ENCODE measurements at regions not wholly inside any gene's neighbourhood (a gene's known extent, or its start where the extent isn't known, plus 50 kb on each side); places are given as distances from the start of the nearest gene placed in this dataset.
"Not testable (repeated sequence)": the region's sequence is repeated elsewhere in the genome, so short reads cannot be mapped to it uniquely, and the experiment has no call there.

DNA sequence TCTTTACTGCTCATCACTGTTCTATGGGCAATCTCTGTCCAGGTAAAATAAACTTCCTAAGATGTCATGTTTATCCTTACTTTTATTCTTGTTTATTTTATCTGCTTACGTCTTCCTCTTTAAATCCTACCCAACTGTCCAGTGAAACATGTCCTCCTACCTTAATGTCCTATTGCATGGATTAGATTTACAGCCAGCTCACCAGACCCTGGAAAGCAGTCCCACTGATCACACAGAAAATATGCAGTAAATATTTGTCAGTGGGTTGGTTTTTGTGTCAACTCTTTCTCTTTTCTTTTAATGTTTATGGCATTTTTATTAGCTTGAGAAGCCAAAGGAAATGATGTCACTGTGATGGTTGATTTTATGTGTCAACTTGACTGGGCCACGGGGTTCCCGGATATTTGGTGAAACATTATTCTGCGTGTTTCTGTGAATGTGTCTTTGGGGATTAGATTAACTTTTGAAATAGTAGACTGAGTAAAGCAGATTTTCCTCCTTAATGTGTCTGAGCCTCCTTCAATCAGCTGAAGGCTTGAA, 258.3 kb downstream of the SRGAP2C start:
- DNase-seq (ENCODE audit: low read depth in 1 of 2, low spot score in 1 of 2): no peak
- no peak overlapping the region for H3K4me3 ChIP-seq (replicated peaks; ENCODE audit: insufficient read depth, low read length)
- no peaks in the 10 kb centered on the region for H3K27me3 ChIP-seq (ENCODE audit: insufficient read depth, poor library complexity, severe bottlenecking)
- no peak overlapping the region for H3K27ac ChIP-seq (replicated peaks)
- no peak for TF ChIP-seq SPI1 (IDR thresholded peaks at IDR 0.05; ENCODE audit: borderline replicate concordance, low read depth)
- no peak for TF ChIP-seq GABPA (IDR thresholded peaks at IDR 0.05; ENCODE audit: low read depth)
- TF ChIP-seq, protein P1, sequence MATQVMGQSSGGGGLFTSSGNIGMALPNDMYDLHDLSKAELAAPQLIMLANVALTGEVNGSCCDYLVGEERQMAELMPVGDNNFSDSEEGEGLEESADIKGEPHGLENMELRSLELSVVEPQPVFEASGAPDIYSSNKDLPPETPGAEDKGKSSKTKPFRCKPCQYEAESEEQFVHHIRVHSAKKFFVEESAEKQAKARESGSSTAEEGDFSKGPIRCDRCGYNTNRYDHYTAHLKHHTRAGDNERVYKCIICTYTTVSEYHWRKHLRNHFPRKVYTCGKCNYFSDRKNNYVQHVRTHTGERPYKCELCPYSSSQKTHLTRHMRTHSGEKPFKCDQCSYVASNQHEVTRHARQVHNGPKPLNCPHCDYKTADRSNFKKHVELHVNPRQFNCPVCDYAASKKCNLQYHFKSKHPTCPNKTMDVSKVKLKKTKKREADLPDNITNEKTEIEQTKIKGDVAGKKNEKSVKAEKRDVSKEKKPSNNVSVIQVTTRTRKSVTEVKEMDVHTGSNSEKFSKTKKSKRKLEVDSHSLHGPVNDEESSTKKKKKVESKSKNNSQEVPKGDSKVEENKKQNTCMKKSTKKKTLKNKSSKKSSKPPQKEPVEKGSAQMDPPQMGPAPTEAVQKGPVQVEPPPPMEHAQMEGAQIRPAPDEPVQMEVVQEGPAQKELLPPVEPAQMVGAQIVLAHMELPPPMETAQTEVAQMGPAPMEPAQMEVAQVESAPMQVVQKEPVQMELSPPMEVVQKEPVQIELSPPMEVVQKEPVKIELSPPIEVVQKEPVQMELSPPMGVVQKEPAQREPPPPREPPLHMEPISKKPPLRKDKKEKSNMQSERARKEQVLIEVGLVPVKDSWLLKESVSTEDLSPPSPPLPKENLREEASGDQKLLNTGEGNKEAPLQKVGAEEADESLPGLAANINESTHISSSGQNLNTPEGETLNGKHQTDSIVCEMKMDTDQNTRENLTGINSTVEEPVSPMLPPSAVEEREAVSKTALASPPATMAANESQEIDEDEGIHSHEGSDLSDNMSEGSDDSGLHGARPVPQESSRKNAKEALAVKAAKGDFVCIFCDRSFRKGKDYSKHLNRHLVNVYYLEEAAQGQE (IDR thresholded peaks at IDR 0.05; ENCODE audit: insufficient replicate concordance, low read depth): no peak

DNA sequence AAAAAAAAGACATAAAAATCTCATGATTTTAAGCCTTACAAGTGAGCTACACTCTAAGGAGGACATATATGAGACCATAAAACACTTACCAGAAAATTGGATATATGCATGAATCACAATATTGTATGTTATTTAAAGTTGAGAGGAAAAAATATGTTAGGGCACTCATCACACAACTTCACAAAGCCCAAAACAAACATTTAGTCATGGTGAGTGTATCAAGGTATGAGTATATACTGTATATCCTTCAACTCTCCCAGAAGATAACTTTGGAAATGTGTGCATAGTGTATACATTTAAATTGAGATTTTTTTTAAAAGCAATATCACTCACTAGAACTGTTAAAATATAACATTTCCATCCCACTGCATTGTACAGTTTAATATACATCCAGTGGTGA, 259.3 kb downstream of the SRGAP2C start:
- Histone ChIP-seq H3K27me3 (ENCODE audit: insufficient read depth, poor library complexity, severe bottlenecking) (no peaks in the 10 kb centered on the region), H3K4me3 (replicated peaks; ENCODE audit: insufficient read depth, low read length) (no peak overlapping the region), H3K27ac (replicated peaks) (no peak overlapping the region)
- DNase-seq (ENCODE audit: low read depth in 1 of 2, low spot score in 1 of 2): no peak
- TF ChIP-seq, protein P2, sequence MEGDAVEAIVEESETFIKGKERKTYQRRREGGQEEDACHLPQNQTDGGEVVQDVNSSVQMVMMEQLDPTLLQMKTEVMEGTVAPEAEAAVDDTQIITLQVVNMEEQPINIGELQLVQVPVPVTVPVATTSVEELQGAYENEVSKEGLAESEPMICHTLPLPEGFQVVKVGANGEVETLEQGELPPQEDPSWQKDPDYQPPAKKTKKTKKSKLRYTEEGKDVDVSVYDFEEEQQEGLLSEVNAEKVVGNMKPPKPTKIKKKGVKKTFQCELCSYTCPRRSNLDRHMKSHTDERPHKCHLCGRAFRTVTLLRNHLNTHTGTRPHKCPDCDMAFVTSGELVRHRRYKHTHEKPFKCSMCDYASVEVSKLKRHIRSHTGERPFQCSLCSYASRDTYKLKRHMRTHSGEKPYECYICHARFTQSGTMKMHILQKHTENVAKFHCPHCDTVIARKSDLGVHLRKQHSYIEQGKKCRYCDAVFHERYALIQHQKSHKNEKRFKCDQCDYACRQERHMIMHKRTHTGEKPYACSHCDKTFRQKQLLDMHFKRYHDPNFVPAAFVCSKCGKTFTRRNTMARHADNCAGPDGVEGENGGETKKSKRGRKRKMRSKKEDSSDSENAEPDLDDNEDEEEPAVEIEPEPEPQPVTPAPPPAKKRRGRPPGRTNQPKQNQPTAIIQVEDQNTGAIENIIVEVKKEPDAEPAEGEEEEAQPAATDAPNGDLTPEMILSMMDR (IDR thresholded peaks at IDR 0.05; ENCODE audit: insufficient read depth, low read length): no peak
- TF ChIP-seq SPI1 (IDR thresholded peaks at IDR 0.05; ENCODE audit: borderline replicate concordance, low read depth) (no peak), GABPA (IDR thresholded peaks at IDR 0.05; ENCODE audit: low read depth) (no peak), POLR2AphosphoS5 (IDR thresholded peaks at IDR 0.05; ENCODE audit: low read depth) (no peak)
- TF ChIP-seq, protein P1 (IDR thresholded peaks at IDR 0.05; ENCODE audit: insufficient replicate concordance, low read depth): no peak

DNA sequence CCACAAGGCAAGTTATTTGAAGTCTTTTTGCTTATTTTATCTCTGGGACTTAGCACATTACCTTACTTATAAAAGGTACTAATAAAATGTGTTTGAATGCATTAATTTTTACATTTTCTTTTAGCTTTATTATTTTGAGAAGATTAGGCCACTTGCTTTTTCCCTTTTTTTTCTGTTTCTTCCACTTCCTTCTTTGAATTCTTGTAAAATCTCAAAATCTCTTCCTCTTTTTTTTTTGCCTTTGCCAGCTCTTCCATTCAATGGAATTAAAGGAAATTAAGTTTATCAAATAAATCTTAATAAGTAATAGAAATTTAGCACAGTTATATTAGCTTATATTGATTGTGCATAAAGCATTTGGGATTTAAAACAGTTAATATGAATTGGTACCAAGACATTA, 260.9 kb downstream of the SRGAP2C start:
- Histone ChIP-seq H3K27me3 (ENCODE audit: insufficient read depth, poor library complexity, severe bottlenecking) (no peaks in the 10 kb centered on the region), H3K4me3 (replicated peaks; ENCODE audit: insufficient read depth, low read length) (no peak overlapping the region), H3K27ac (replicated peaks) (no peak overlapping the region)
- no peak for DNase-seq (ENCODE audit: low read depth in 1 of 2, low spot score in 1 of 2)
- TF ChIP-seq, protein P2 (IDR thresholded peaks at IDR 0.05; ENCODE audit: insufficient read depth, low read length): no peak
- TF ChIP-seq SPI1 (IDR thresholded peaks at IDR 0.05; ENCODE audit: borderline replicate concordance, low read depth): peak; percentile 91
- no peak for TF ChIP-seq POLR2AphosphoS5 (IDR thresholded peaks at IDR 0.05; ENCODE audit: low read depth)

DNA sequence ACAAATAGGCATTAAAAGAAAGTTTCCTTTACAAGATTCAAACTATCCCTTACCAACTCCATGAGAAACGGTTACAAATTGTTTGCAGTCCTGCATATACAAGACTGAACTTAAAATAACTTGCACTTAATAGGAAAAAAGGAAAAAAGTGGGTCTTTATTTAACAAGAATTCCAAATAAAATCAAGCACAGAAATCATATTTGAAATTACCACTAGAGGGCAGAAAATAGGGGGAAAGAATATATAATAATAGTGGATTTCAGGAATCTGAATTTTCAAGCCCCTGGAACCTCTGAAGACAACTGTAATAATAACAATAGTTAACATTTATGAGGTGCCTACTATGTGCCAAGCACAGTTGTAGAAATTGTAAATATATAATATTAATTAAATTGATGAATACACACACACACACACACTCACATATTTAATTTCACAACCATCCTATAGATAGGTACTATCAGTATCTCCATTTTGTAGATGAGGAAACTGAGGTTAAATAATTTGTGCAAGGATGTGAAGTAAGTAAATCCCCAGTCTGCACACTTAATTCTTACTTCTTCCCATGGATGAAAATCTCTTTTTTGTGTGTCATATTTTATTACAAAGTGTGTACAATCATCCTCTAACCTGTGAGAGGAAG, 262.6 kb downstream of the SRGAP2C start:
- not testable (repeated sequence) for H3K4me3 ChIP-seq (replicated peaks; ENCODE audit: insufficient read depth, low read length); H3K27ac ChIP-seq (replicated peaks); H3K27me3 ChIP-seq (ENCODE audit: insufficient read depth, poor library complexity, severe bottlenecking); DNase-seq (ENCODE audit: low read depth in 1 of 2, low spot score in 1 of 2)

DNA sequence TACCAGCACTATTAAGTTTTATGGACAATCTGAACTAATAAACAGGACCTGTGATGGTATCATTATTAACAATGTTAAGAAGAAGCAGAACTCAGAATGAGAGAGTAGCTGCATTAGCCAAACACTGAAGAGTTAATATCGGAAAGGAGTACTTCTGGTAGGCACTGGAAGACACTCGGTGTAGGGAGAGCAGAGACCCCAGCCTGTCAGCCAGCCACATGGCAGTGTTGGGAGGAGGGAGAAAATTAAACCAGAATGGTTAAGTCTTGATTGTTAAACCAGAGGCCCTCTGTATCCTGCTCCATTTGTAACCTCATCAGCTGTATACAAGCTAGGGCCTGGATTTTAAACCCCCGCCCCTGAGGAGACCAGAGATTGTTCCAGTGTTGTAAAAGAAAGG, 263.3 kb downstream of the SRGAP2C start:
- H3K4me3 ChIP-seq (replicated peaks; ENCODE audit: insufficient read depth, low read length); DNase-seq (ENCODE audit: low read depth in 1 of 2, low spot score in 1 of 2); H3K27ac ChIP-seq (replicated peaks); H3K27me3 ChIP-seq (ENCODE audit: insufficient read depth, poor library complexity, severe bottlenecking): not testable (repeated sequence)
